Activated CD4-positive, alpha-beta memory T cell treated with anti-CD3 and anti-CD28 coated beads for 36 hours (primary cell): ENCODE measurements at regions not wholly inside any gene's neighbourhood (a gene's known extent, or its start where the extent isn't known, plus 50 kb on each side); places are given as distances from the start of the nearest gene placed in this dataset.

Experiments
- CTCF ChIA-PET: fragments of 350-600 bp; sonication (Branson Sonifier 250); formaldehyde crosslinking; loops from one replicate; lab custom pipeline; 2021; ENCODE audit warnings: antibody characterized with exemption, inconsistent platforms; lab: Charles Lee
- POLR2A ChIA-PET: fragments of 350-600 bp; sonication (Branson Sonifier 250); formaldehyde crosslinking; loops from one replicate; lab custom pipeline; 2021; ENCODE audit warnings: antibody characterized with exemption; lab: Charles Lee
- DNase-seq: peaks from one replicate; pipeline ENCODE4 v3.0.0-alpha.2; 2020
- H3K27ac Mint-ChIP-seq: one replicate; pipeline ENCODE4 v1.8.0; 2021; ENCODE audit warnings: mixed read lengths
- H3K27me3 Mint-ChIP-seq: one replicate; pipeline ENCODE4 v1.8.0; 2021; ENCODE audit warnings: mixed read lengths
- H3K36me3 Mint-ChIP-seq: one replicate; pipeline ENCODE4 v1.8.0; 2021; ENCODE audit warnings: mixed read lengths
- H3K4me1 Mint-ChIP-seq: one replicate; pipeline ENCODE4 v1.8.0; 2021; ENCODE audit warnings: low read depth, mixed read lengths
- H3K4me3 Mint-ChIP-seq: one replicate; pipeline ENCODE4 v1.8.0; 2021; ENCODE audit warnings: mild to moderate bottlenecking, mixed read lengths
- H3K9me3 Mint-ChIP-seq: one replicate; pipeline ENCODE4 v1.8.0; 2021; ENCODE audit warnings: mixed read lengths
- intact Hi-C: fragments of 100-400 bp; cut with micrococcal nuclease; formaldehyde crosslinking; loops from one replicate; pipeline ENCODE4 v1.15.1; 2023

GRCh38 chr13:105035092-105035491, 1500.4 kb downstream of the EFNB2 start:
- H3K4me3 Mint-ChIP-seq: no peak overlapping the region
- intact Hi-C loops: no loop called here
- no peaks in the 10 kb centered on the region for H3K36me3 Mint-ChIP-seq
- no peak overlapping the region for H3K27ac Mint-ChIP-seq
- no peaks in the 10 kb centered on the region for H3K4me1 Mint-ChIP-seq
- no peaks in the 10 kb centered on the region for H3K27me3 Mint-ChIP-seq
- H3K9me3 Mint-ChIP-seq: no peaks in the 10 kb centered on the region
- ChIA-PET CTCF (no interaction called here), POLR2A (no interaction called here)
- no peak for DNase-seq

- Mint-ChIP-seq H3K4me3 (no peak overlapping the region), H3K27ac (no peak overlapping the region), H3K9me3 (no peaks in the 10 kb centered on the region), H3K27me3 (no peaks in the 10 kb centered on the region), H3K36me3 (no peaks in the 10 kb centered on the region), H3K4me1 (no peaks in the 10 kb centered on the region)
- intact Hi-C loops: no loop called here
- no peak for DNase-seq
- POLR2A ChIA-PET: no interaction called here
- CTCF ChIA-PET: no interaction called here
Measured at GRCh38 chr13:105033999-105034398, 1501.5 kb downstream of the EFNB2 start.

- intact Hi-C loops: no loop called here
Measured at GRCh38 chr13:105031306-105031705, 1504.2 kb downstream of the EFNB2 start.

GRCh38 chr13:105030851-105031250, 1504.6 kb downstream of the EFNB2 start:
- H3K4me1 Mint-ChIP-seq: no peaks in the 10 kb centered on the region
- intact Hi-C loops: no loop called here
- POLR2A ChIA-PET: no interaction called here
- no peaks in the 10 kb centered on the region for H3K9me3 Mint-ChIP-seq
- no peaks in the 10 kb centered on the region for H3K27me3 Mint-ChIP-seq
- H3K27ac Mint-ChIP-seq: no peak overlapping the region
- no peaks in the 10 kb centered on the region for H3K36me3 Mint-ChIP-seq
- CTCF ChIA-PET: no interaction called here
- DNase-seq: no peak
- H3K4me3 Mint-ChIP-seq: no peak overlapping the region

More at GRCh38 chr13:105031306-105031705, 1504.2 kb downstream of the EFNB2 start:
- CTCF ChIA-PET: no interaction called here
- POLR2A ChIA-PET: no interaction called here
- DNase-seq: no peak
- Mint-ChIP-seq H3K4me3 (no peak overlapping the region), H3K36me3 (no peaks in the 10 kb centered on the region), H3K27me3 (no peaks in the 10 kb centered on the region), H3K4me1 (no peaks in the 10 kb centered on the region), H3K27ac (no peak overlapping the region), H3K9me3 (no peaks in the 10 kb centered on the region)

GRCh38 chr13:105019073-105019472, 1516.4 kb downstream of the EFNB2 start:
- H3K27ac Mint-ChIP-seq: no peak overlapping the region
- CTCF ChIA-PET: no interaction called here
- H3K9me3 Mint-ChIP-seq: no peaks in the 10 kb centered on the region
- DNase-seq: no peak
- no peak overlapping the region for H3K4me3 Mint-ChIP-seq
- POLR2A ChIA-PET: no interaction called here
- no peaks in the 10 kb centered on the region for H3K36me3 Mint-ChIP-seq
- intact Hi-C loops: no loop called here
- H3K4me1 Mint-ChIP-seq: no peaks in the 10 kb centered on the region
- H3K27me3 Mint-ChIP-seq: no peaks in the 10 kb centered on the region

- Mint-ChIP-seq H3K27ac (no peak overlapping the region), H3K36me3 (no peaks in the 10 kb centered on the region), H3K27me3 (no peaks in the 10 kb centered on the region), H3K4me3 (no peak overlapping the region), H3K9me3 (no peaks in the 10 kb centered on the region), H3K4me1 (no peaks in the 10 kb centered on the region)
- CTCF ChIA-PET: no interaction called here
- DNase-seq: no peak
- POLR2A ChIA-PET: no interaction called here
- intact Hi-C loops: no loop called here
Measured at GRCh38 chr13:105016266-105016665, 1519.2 kb downstream of the EFNB2 start.

GRCh38 chr13:105008604-105009003, 1526.9 kb downstream of the EFNB2 start:
- DNase-seq: no peak
- Mint-ChIP-seq H3K4me3 (no peak overlapping the region), H3K9me3 (no peaks in the 10 kb centered on the region), H3K27ac (no peak overlapping the region), H3K36me3 (no peaks in the 10 kb centered on the region), H3K27me3 (no peaks in the 10 kb centered on the region), H3K4me1 (no peaks in the 10 kb centered on the region)
- POLR2A ChIA-PET: no interaction called here
- intact Hi-C loops: no loop called here
- CTCF ChIA-PET: no interaction called here

GRCh38 chr13:105007166-105007808, 1528.2 kb downstream of the EFNB2 start:
- Mint-ChIP-seq H3K4me3 (no peak overlapping the region), H3K27ac (no peak overlapping the region), H3K4me1 (no peaks in the 10 kb centered on the region), H3K27me3 (no peaks in the 10 kb centered on the region), H3K36me3 (no peaks in the 10 kb centered on the region), H3K9me3 (no peaks in the 10 kb centered on the region)
- POLR2A ChIA-PET: no interaction called here
- no peak for DNase-seq
- CTCF ChIA-PET: no interaction called here
- intact Hi-C loops: no loop called here

GRCh38 chr13:104996022-104996421, 1539.4 kb downstream of the EFNB2 start:
- no peak overlapping the region for H3K4me3 Mint-ChIP-seq
- CTCF ChIA-PET: no interaction called here
- H3K36me3 Mint-ChIP-seq: no peaks in the 10 kb centered on the region
- H3K4me1 Mint-ChIP-seq: no peaks in the 10 kb centered on the region
- no peak overlapping the region for H3K27ac Mint-ChIP-seq
- POLR2A ChIA-PET: no interaction called here
- no peaks in the 10 kb centered on the region for H3K9me3 Mint-ChIP-seq
- no peak for DNase-seq
- H3K27me3 Mint-ChIP-seq: no peaks in the 10 kb centered on the region
- intact Hi-C loops: no loop called here

- DNase-seq: no peak
- no peaks in the 10 kb centered on the region for H3K4me1 Mint-ChIP-seq
Measured at GRCh38 chr13:104993708-104994107, 1541.8 kb downstream of the EFNB2 start.

GRCh38 chr13:104987621-104988020, 1547.8 kb downstream of the EFNB2 start:
- ChIA-PET POLR2A (no interaction called here), CTCF (no interaction called here)
- Mint-ChIP-seq H3K4me1 (peaks cover 16% of the 10 kb centered on the region), H3K36me3 (no peaks in the 10 kb centered on the region), H3K27ac (no peak overlapping the region), H3K4me3 (no peak overlapping the region), H3K27me3 (no peaks in the 10 kb centered on the region), H3K9me3 (no peaks in the 10 kb centered on the region)
- no peak for DNase-seq
- intact Hi-C loops: no loop called here

More at GRCh38 chr13:104993708-104994107, 1541.8 kb downstream of the EFNB2 start:
- no peak overlapping the region for H3K27ac Mint-ChIP-seq
- POLR2A ChIA-PET: no interaction called here
- intact Hi-C loops: no loop called here
- no peaks in the 10 kb centered on the region for H3K36me3 Mint-ChIP-seq
- H3K9me3 Mint-ChIP-seq: no peaks in the 10 kb centered on the region
- H3K27me3 Mint-ChIP-seq: no peaks in the 10 kb centered on the region
- H3K4me3 Mint-ChIP-seq: no peak overlapping the region
- CTCF ChIA-PET: no interaction called here

GRCh38 chr13:104984296-104984818, 1551.1 kb downstream of the EFNB2 start:
- intact Hi-C loops: no loop called here
- H3K27ac Mint-ChIP-seq: peak overlapping the region; percentile 57
- no peaks in the 10 kb centered on the region for H3K36me3 Mint-ChIP-seq
- peak; percentile 46 for DNase-seq
- H3K27me3 Mint-ChIP-seq: no peaks in the 10 kb centered on the region
- no peaks in the 10 kb centered on the region for H3K9me3 Mint-ChIP-seq
- H3K4me3 Mint-ChIP-seq: no peak overlapping the region
- H3K4me1 Mint-ChIP-seq: peaks cover 18% of the 10 kb centered on the region
- CTCF ChIA-PET: no interaction called here
- POLR2A ChIA-PET: no interaction called here

- ChIA-PET POLR2A (no interaction called here), CTCF (no interaction called here)
- H3K4me3 Mint-ChIP-seq: no peak overlapping the region
- no peak overlapping the region for H3K27ac Mint-ChIP-seq
- no peaks in the 10 kb centered on the region for H3K36me3 Mint-ChIP-seq
- H3K27me3 Mint-ChIP-seq: no peaks in the 10 kb centered on the region
- no peak for DNase-seq
- intact Hi-C loops: no loop called here
- peaks cover 18% of the 10 kb centered on the region for H3K4me1 Mint-ChIP-seq
- H3K9me3 Mint-ChIP-seq: no peaks in the 10 kb centered on the region
Measured at GRCh38 chr13:104983601-104984000, 1551.9 kb downstream of the EFNB2 start.
